ENCODE measurements at regions not wholly inside any gene's neighbourhood (a gene's known extent, or its start where the extent isn't known, plus 50 kb on each side); places are given as distances from the start of the nearest gene placed in this dataset.

DNA sequence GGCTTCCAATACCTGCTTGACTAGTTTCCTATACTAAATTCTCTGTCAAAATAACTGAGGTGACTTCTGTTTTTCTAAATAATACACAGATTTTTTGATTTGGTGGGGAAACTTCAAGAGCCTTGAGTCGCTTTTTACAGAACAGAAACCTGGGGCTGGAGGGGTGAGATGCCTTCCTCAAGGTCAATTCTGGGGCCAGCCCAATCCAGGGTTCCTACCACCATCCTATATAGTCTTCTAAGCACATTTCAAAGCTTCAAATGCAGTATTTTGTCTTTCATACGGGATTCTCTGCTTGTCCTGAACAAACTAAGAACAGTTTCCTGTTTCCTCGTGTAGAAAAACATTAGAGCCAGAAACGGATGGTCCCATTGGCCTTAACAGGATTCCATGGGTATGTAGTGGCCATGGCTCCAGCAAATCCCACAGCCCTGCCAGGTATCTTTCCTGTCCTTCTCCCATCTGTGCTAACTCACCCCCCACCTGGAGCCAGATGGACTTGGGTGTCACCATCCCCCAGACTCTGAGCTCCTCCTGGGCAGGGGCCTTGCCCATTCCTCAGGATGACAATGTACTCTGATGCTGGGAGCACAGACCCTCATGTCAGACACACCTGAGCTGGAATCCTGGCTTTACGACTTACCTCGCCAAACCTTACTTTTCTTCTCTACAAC lies 146.9 kb downstream of the KLF13 start:
- DNase-seq (ENCODE audit: low read depth) = no peak

DNA sequence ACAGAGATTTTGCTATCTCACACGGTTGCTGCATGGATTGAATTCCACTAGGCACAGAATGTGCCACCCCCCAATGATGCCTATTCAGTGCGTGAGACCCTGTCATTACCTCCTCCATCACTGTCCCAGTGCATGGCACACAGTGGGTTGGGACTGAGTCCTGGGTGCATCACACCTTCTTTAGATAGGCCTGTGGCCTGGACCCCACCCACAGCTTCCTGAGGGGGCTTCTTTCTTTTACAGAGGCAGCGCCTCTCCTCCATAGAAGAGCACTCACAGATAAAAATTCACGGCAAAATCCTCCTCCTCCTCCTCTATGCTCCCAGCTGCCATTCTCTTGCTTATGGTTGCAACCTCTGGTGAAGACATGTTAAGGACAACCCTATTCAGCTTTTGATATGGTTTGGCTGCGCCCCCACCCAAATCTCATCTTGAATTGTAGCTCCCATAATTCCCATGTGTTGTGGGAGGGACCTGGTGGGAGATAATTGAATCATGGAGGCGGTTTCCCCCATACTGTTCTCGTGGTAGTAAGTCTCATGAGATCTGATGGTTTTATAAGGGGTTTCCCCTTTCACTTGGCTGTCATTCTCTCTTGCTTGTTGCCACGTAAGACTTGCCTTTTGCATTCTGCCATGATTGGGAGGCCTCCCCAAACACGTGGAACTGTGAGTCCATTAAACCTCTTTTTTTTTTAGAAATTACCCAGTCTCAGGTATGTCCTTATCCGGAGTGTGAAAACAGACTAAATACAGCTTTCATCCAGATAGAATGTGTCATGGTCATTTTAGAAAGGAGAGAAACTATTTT lies 147.6 kb downstream of the KLF13 start:
- no peak for DNase-seq (ENCODE audit: low read depth)

DNA sequence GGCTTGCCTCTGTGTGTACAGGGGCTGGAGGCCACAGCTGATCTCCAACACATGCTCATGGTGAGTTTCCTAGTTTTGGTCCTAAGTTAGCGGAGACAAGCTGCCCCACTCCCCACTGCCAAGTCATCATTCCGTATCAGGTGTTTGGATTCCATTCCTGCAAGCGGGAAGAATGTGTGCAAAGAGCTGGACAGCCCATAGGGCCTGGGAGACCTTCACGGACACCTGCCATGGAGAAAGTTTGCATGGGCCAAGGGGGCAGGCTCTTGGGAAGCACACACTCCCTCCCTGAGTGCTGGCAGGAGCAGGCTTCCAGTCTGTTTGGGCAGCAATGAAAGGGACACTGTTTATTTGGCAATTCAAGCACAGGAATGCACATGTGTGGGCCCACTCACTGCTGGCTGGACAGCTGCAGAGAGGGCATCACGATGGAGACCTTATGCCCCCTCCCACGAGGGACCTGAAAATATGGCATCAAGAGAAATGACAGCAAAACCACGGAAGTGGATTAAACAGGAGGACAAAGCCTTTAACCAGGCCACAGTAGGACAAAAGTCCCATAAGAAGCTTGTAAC lies 149.7 kb downstream of the KLF13 start:
- DNase-seq (ENCODE audit: low read depth) = no peak

DNA sequence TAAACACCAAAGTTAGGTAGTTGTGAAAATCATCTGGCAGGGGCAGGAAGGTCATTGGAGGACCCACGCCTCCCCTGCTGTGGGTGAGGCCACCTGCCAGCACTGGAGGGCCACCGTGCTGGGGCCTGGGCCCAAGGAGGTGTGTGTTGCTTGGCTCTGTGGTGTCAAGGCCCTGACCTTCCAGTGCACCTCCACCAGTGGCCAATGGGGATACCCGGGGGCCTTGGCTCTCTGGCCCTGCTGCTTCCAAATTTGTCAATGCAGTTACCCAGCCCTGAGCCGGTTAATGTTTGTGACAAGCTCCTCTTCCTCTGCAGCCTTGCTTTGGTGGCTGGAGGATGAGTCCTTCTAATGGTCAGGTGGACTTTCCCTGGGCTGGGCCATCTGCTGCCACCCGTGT lies 150.2 kb downstream of the KLF13 start:
- no peak for DNase-seq (ENCODE audit: low read depth)

DNA sequence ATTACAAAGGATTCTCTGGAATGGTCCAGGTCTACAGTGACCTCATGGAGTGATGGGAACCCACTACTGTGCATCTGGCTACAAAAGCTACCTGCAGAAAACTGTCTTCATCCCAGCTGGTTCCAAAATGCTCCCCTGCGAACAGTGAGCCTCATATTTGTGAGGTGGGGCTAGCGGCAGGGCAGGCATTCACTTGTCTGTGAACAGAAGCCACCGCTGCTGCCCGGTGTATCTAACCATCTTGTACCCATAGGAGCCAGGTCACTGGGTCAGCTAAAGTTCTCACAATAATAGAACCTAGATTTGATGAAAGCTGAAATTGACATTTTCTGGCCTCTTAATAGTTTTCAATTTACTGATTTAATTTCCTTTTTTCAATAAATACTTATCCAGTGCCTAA lies 150.7 kb downstream of the KLF13 start:
- DNase-seq (ENCODE audit: low read depth) = no peak

DNA sequence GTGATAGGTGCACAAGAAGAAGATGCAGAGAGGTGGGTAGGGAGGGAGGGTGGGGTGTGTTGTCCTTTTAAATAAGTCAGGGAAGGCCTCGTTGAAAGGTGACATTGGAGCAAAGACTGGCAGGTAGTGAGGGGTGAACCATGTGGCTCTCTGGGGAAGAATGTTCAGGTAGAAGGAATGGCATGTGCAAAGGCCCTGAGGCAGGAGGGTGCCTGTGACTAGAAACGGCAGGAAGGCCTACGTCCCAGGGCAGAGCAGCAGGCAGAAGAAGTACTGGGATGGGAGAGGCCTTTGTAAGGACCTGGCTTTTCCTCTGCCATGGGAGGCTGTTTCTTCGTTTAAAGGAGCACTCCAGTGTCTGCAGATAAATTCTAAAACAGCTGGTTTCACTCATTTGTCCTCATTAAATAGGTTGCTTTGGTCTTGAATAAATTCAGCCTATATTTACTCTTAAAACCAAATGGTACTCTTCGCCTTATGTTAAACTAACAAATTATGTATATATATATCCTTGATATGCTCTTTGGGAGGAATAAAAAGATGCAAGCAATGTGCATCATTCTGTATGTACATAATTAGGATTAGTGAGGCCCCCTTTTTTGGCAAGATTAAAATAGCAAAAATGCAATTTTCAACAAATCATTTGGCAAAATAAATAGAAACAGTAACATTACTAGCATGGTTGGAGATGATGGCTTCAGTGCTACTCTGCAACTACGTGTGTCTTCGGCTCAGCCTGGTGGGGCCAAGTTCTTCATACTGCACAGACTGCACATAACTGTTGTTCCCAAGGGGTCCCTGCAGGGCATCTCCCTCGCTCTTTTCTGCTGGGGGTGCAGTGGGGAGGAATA lies 151.4 kb downstream of the KLF13 start:
- no peak for DNase-seq (ENCODE audit: low read depth)

DNA sequence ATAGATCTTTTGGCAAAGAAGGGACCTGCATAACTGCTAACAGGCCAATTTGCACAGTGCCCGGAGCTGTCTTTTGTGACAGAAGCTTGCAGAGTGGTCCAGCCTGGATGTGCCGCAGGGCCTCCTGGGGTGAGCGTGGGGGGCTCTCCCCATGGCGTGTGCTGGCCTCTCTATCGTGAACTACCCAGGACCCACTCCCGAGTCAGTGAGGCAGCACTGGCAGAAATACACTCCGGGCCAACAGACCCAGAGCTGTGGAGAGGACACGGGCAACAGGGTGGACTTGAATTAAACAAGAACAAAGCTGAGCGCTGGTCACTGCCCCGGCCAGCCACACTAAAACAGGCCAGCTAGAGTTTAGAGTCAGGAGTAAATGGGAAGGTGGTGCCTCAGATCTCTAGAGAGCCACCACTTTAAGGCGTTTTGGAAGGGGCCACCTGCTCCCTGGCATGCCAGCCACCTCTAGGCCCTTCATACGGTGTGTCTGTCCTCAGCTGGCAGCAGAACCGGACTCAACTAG lies 152.1 kb downstream of the KLF13 start:
- DNase-seq (ENCODE audit: low read depth) = no peak

DNA sequence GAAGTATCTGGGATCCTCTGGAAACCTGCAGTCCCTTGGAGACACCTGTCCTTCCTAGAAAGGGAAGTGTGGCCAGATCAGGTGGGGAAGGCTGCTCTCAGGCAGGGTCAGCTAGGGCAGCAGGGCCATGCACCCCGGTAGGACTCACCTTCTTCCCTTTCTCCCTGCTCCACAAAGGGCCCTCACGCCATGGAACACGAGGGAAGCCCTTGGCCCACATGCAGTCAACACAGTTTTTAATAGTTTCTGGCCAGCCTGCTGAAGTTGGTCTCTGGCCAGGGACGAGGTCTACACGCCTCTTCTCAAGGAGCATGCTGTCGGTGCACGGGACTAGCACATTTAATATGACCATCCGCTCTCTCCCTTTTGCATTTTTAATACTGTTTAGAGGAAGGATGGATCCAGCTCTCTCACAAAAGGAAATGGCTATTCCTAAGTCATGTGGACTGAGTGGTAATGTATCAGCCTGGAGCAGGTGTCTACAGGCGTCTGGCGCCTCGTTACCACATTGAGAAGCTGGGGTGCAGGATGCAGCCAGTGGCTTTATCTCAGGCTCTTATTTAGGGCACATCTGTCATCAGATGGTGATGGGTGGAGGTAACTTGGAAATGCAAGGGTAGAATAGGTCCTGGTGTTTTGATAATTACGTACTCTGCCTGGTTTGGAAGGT lies 153.9 kb downstream of the KLF13 start:
- DNase-seq (ENCODE audit: low read depth) = no peak

DNA sequence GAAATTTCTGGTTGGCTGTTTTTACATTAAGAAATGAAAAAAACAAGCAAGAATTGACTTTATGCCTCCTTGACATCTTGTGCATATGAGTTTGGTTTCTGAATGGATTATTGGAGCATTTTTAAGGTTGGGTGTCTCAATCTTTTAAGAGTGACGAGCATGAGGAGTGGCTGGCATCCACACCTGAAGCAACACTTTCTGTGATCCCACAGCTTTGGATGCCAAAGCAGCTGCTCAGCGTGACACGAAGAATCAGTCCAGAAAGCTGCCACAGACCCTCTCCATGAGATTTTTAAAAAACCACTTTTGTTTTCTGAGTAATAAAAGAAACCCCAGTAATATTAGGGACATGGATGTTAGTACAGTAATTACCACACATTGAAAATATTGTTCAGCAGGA lies 154.5 kb downstream of the KLF13 start:
- no peak for DNase-seq (ENCODE audit: low read depth)

DNA sequence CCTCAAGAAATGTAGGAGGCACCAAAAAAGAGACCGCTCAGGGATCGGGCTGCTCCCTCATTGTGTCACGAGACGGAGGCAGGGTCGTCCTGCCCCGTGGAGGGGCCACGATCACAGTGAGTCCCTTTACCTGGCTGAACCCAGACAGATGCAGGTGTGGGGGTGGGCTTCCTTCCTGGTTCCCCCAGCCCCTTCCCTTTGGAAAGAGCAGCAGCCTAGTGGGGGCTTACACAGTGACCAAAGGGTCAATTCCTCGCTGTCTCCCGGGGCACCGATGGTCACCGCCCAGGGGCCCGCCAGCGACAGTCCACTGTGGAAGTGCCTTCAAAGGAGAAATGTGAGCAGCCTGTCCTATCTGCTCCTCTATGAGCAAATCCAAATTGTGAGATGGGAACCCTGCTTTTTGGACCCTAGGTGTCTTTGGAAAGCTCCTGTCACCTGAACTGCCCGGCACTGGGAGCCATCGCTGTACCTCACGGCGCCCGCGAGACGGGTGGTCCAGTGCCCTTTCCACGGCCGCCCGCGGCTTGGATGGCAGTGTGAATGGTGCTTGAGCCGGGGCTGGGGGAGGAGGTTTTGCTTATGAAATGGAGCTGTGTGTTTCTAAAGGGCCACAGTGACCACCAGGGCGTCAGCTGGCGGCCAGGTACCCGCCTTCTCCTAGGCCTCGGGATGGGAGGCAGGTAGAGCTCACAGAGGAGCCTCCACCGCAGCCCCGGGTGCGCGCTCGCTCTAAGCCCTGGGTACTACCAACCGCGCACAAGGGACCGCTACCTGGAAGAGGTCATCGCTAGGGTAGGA lies 155.7 kb downstream of the KLF13 start:
- DNase-seq (ENCODE audit: low read depth) = no peak

DNA sequence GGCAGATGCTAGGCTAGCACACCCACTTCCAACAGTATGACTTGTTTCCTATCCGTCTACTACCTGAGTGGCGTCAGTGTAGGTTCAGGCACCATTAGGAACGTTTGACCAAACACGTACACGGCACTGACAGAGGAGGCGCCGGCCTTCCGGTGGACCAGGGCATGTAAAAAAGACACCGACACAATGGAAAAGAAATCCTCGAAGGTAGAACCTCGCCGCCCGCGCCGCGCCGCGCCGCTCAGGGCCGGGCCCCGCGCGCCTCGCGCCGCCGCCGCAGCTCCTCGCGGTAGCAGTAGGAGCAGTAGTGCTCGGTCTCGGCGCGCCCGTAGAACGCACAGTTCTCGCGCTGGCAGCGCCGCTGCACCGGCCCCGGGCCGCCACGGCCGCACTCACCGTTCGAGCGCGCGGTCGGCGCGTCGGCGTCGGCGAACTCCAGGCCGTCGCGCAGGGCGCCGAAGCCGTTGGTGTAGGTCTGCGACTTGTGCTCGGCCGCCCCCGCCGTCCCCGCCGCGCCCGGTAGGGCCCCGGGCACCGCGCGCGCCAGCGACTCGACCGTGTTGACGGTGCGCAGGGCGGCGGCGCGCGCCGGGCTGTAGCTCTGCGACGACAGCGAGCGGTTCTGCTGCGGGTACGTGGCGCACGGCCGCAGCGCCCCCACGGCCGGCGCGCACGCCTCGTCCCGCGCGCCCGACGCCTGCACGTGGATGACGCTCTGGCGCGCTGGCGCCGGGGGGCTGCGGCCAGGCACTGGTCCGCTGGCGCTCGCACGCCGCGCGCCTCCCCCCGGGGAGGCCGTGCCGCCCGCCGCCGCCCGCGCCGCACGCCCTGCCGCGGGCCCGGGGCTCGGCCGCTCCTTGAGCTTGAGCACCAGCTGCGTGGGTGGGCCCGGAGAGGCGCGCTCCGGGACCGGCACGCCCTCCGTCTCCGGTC lies 156.7 kb downstream of the KLF13 start:
- peak; percentile 39 for DNase-seq (ENCODE audit: low read depth)

DNA sequence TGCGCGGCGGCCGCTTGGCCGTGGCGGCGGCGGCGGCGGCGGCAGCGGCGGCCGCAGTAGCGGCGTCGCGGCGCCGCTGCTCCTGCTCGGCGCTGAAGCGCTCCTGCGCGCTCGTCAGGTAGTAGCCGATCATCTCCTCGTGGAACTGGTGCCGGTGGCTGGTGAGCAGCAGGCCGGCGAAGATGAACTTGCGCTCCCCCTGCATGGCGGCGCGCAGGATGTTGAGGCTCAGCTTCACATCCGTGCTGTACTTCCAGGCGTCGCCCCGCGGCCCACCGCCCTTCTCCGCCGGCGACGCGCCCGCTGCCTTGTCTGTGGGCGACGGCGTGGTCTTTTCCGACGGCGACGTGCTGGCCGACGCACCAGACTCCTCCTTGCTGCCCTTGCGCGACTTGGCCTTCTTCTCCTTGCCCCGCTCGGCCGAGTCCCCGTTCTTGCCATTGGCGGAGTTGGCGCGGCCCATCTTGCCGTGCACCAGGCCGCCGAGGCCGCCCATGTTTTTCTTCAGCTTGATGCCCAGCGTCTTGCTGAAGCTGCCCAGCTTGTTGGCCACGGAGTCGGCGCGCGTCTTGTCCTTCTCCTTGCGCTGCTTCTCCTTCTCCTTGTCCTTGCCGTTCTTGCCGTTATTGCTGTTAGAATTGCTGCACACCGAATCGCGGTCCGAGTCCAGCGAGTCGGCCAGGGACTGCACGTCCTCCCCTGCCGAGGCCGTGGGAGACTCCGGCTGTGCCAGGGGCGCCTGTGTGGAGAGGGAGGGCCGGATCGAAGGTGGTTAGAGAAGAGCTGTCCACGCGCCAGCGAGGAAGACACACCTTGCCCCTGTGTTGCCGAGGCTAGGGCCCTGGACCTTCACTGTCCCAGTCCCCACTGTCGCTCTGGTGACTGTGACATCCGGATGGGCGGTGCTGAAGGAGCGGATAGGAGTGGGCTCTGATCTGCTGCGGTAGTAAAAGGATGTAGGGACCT lies 157.6 kb downstream of the KLF13 start:
- DNase-seq (ENCODE audit: low read depth) = peak; percentile 40

DNA sequence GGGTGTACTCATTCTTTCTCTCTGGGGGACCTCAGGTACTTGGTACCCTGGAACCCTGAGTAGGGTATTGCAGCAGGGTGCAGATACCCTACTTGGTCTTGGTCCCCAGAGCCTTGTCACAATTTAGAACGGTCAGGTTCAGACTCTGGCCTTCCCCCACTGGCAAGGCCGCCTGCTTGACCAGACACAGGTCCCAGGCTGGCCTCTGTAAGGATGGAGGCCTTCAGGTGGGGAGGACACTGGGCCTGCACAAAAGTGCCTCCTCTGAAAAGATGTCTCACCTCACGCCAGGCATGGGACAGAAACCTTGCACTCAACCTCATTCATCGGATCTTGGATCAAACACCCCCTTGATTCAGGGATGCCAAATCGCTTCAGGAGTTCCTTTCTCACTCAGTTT lies 158.4 kb downstream of the KLF13 start:
- DNase-seq (ENCODE audit: low read depth) = no peak

DNA sequence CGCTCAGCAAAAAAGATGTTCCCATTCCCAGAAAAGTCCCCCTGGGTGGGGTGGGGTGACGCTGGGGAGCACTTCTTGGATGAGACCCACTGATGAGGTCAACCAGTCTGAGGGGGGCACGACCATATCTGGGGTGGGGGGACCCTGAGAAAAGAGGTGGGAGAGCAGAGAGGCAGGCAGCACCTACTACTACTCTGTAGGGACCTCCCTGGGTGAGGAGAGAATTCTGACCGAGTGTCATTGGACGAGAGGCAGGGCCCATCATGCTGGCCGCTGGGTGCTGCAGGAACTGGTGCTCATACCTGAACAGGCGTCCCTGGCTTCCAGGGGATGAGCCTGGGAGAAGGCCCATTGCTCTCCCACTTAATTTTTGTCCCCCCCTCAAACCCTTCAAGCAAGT lies 158.8 kb downstream of the KLF13 start:
- no peak for DNase-seq (ENCODE audit: low read depth)

DNA sequence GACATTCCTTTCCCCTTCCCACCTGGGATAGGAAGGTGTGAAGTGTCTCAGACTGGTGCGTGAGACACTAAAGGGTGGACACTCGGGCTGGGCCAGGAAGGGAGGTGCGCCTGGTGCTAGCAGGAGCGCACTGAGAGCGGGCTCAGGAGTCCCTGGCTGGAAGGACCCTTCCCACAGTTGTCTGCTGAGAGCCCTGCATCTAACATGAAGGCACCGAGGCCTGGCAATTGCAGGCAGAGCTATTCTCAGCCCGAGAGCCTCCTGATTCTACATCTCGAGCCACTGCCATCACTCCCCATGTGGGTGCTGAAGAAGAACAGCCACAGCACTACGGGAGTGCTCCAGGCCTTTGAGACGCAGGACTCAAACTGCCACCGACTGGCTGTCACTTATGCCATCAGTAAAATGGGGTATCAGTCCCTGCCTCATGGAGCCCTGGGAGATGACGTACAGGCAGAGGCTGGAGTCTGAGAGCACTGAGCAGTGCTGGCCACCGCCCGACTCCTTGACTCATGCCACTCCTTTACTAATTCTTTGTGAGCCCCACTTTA lies 159.4 kb downstream of the KLF13 start:
- DNase-seq (ENCODE audit: low read depth) = no peak

DNA sequence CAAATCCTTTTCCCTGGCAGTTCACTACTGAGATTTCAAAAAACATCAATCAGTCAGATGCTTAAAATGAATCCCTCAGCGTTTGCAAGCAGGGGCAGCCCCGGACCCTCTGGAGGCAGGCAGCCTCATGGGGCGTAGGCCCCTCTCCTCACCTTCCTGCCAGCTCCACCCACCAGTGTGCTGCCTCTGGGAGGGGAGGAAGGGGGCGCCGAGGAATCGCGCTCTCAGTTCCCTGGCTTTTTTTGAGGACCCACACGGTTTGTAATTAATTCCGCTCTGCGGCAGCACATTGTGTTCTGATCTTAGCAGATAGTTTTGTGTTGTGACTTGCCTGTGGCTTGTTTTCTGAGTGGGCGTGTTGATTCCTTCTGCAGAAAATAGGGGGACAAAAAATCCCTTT lies 159.9 kb downstream of the KLF13 start:
- no peak for DNase-seq (ENCODE audit: low read depth)

DNA sequence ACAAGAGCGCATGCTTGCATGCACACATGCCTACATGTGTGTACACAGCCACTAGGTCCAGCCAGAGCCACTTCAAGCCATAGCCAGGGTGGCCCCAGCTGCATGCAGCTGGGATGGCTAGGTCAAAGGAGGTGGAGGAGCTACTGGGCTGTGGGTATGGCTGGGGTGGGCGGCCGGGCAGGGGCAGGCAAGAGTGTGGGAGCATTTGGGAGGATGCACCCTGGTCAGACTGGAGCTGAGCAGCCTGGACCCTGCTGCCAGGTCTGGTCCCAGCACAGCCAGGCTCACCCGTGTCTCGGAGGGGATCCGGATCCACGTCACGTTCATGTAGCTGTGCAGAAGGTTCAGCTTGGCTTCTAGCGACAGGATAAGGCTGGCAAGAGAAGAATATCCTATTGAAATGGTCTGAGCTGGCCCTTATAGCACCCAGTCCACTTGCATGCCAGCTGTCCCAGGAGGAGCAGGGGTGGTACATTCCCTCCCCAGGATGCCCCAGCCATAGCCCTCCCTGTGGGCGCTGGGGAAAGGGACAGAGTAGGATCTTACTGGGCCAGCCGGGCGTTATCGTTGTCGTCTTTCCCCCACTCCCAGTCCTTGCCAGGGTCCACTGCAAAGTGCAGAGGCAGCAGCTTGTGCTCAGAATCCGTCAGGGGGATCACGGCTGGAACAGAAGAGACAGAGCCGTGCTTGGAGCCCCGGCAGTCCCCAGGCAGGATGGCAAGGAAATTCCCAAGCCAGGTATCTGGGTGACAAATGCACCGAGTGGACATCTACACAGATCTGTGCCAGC lies 160.5 kb downstream of the KLF13 start:
- no peak for DNase-seq (ENCODE audit: low read depth)

Measured in activated T-helper 1 cell treated with Interleukin-2 at 50 U/mL for 16 hours (primary cell).